K562 (cell line): ENCODE measurements at regions not wholly inside any gene's neighbourhood (a gene's known extent, or its start where the extent isn't known, plus 50 kb on each side); places are given as distances from the start of the nearest gene placed in this dataset.
"Not testable (repeated sequence)": the region's sequence is repeated elsewhere in the genome, so short reads cannot be mapped to it uniquely, and the experiment has no call there.

ENCODE experiments used
- ATAC-seq: fragments of 200-7000 bp; cut with Tn5 transposase; 3 replicates; pipeline ENCODE4 v1.9.1; 2020; ENCODE audit warnings: moderate library complexity
- BruUV-seq: library from RNA; stranded (reverse); fragments of 400-500 nt; replicated peaks from 2 replicates; lab custom pipeline; 2021; lab: Mats Ljungman, UMichigan
- CTCF ChIA-PET: fragments of 300-600 bp; formaldehyde crosslinking; extraction: SDS; loops from one replicate; lab custom pipeline; 2021; ENCODE audit warnings: low intra/inter-chr PET ratio; lab: Yijun Ruan, JAX
- POLR2A ChIA-PET: fragments of 300-600, 350-650 bp; sonication (Branson Sonifier 250); formaldehyde crosslinking; extraction: SDS; loops from one replicate; lab custom pipeline; 2021; ENCODE audit warnings: antibody characterized with exemption, inconsistent platforms; lab: Yijun Ruan, JAX
- DNase-seq, 4 experiments: peaks; one replicate each; pipeline versions ENCODE4 v3.0.0 to v3.0.0-alpha.2; 2011 to 2018; ENCODE audit warnings: low spot score in 3 of 4, mixed read lengths in 3 of 4; ENCODE audit errors: extremely low read depth in 1 of 4
- FAIRE-seq: peaks from 2 replicates; lab custom pipeline; 2011; peaks lifted over from hg19 to GRCh38; lab: Jason Lieb, UNC
- H2AFZ ChIP-seq: 2 replicates; pipeline ENCODE4 v1.6.0; 2011; ENCODE audit warnings: low read depth, low read length, control low read depth, inconsistent platforms
- H3K27ac ChIP-seq: fragments of 200-600 bp; 3 replicates; pipeline ENCODE4 v1.8.0; 2011; ENCODE audit warnings: low read depth, mild to moderate bottlenecking, control low read depth, inconsistent platforms, low read length, moderate library complexity, mixed read lengths; ENCODE audit errors: extremely low read depth
- H3K27me3 ChIP-seq, 2 experiments: fragments of 300-600 bp in 1 of 2; 2 replicates in 1 of 2; 3 replicates in 1 of 2; pipeline versions ENCODE4 v1.6.0 to v1.8.0; 2011; ENCODE audit warnings: inconsistent platforms in 2 of 2, low read length in 2 of 2, mild to moderate bottlenecking in 1 of 2, mixed read lengths in 1 of 2, moderate library complexity in 1 of 2; ENCODE audit not compliant: control insufficient read depth in 2 of 2, insufficient read depth in 2 of 2
- H3K36me3 ChIP-seq: fragments of 300-600 bp; 3 replicates; pipeline ENCODE4 v1.8.0; 2011; ENCODE audit warnings: mild to moderate bottlenecking, low read length, inconsistent platforms; ENCODE audit not compliant: control insufficient read depth, insufficient read depth
- H3K4me1 ChIP-seq, 2 experiments: fragments of 200-600 bp in 1 of 2; replicated peaks in 1 of 2; 2 replicates in 1 of 2; 3 replicates in 1 of 2; pipeline versions ENCODE4 v1.5.1 to v1.8.0; 2011; ENCODE audit warnings: inconsistent platforms in 2 of 2, low read length in 2 of 2, mild to moderate bottlenecking in 1 of 2, mixed read lengths in 1 of 2, moderate library complexity in 1 of 2; ENCODE audit not compliant: control insufficient read depth in 2 of 2, insufficient read depth in 2 of 2
- H3K4me2 ChIP-seq: 2 replicates; pipeline ENCODE4 v1.6.1; 2011; ENCODE audit warnings: low read length, control low read depth, inconsistent platforms, mixed read lengths; ENCODE audit not compliant: insufficient read depth
- H3K4me3 ChIP-seq: fragments of 200-600 bp; sonication (generic), shearing (Covaris generic); 2 replicates; pipeline ENCODE4 v1.5.1; 2016; ENCODE audit warnings: control low read depth, inconsistent platforms
- H3K79me2 ChIP-seq: fragments of 200-600 bp; 3 replicates; pipeline ENCODE4 v1.8.0; 2011; ENCODE audit warnings: low read length, inconsistent platforms; ENCODE audit not compliant: control insufficient read depth, insufficient read depth
- H3K9ac ChIP-seq, 2 experiments: 2 replicates each; pipeline versions ENCODE4 v1.6.0 to v1.6.1; 2011; ENCODE audit warnings: low read depth in 2 of 2, low read length in 2 of 2, control low read depth in 1 of 2, inconsistent platforms in 1 of 2, mild to moderate bottlenecking in 1 of 2, mixed read lengths in 1 of 2; ENCODE audit not compliant: insufficient read depth in 1 of 2
- H3K9me1 ChIP-seq: one replicate; pipeline ENCODE4 v1.6.0; 2011; ENCODE audit warnings: inconsistent platforms, mild to moderate bottlenecking, low read length, moderate library complexity; ENCODE audit not compliant: control insufficient read depth, insufficient read depth
- H3K9me3 ChIP-seq: replicated peaks from 2 replicates; pipeline ENCODE4 v1.5.1; 2011; ENCODE audit warnings: low read depth, low read length, inconsistent platforms; ENCODE audit not compliant: control insufficient read depth, insufficient read depth
- H4K20me1 ChIP-seq: replicated peaks from 2 replicates; pipeline ENCODE4 v1.6.1; 2011; ENCODE audit warnings: low read length, inconsistent platforms, mixed read lengths; ENCODE audit not compliant: control insufficient read depth, insufficient read depth
- SMARCC2 ChIP-seq: fragments of 450-650 bp; IDR thresholded peaks from 2 replicates; pipeline ENCODE4 v1.6.1; 2017; ENCODE audit warnings: antibody characterized with exemption, moderate library complexity, mild to moderate bottlenecking, low read depth
- ZSCAN29 ChIP-seq: fragments of 450-650 bp; IDR thresholded peaks from 2 replicates; pipeline ENCODE4 v1.6.1; 2017
- WGBS: fragments of 100-300 bp; shearing (Covaris generic); methylation state at CpG from one replicate; pipeline ENCODE4 v1.1.6; 2016; ENCODE audit warnings: low coverage, mixed read lengths; ENCODE audit not compliant: insufficient coverage; ENCODE audit errors: missing lambda C conversion rate; 5-methylcytosine and 5-hydroxymethylcytosine counted together
- in situ Hi-C: fragments of 300-500 bp; cut with MboI; formaldehyde crosslinking; loops from 4 replicates; pipeline ENCODE4 v1.15.0; 2018; ENCODE audit warnings: inconsistent platforms, mixed read lengths
- intact Hi-C: fragments of 100-400 bp; cut with micrococcal nuclease; formaldehyde crosslinking; loops from 2 replicates; pipeline ENCODE4 v1.14.2; 2022

GRCh38 chr17:5770441-5771270 is 186.3 kb upstream of the NLRP1 start:
- POLR2A ChIA-PET = no interaction called here
- Histone ChIP-seq H3K27ac (no peak overlapping the region), H3K27me3 (peaks cover 0 to 8% of the 10 kb centered on the region in 2 experiments; a peak in 2 of 5 replicates), H4K20me1 (no peaks in the 10 kb centered on the region), H3K9me3 (no peaks in the 10 kb centered on the region), H3K4me2 (no peak overlapping the region), H2AFZ (no peak overlapping the region), H3K4me1 (no peaks in the 10 kb centered on the region), H3K9ac (no peak overlapping the region), H3K4me3 (no peak overlapping the region), H3K79me2 (no peaks in the 10 kb centered on the region), H3K9me1 (no peaks in the 10 kb centered on the region), H3K36me3 (no peaks in the 10 kb centered on the region)
- CTCF ChIA-PET = no interaction called here
- intact Hi-C loops (no loop called here), in situ Hi-C loops (no loop called here)
- FAIRE-seq (no peak), DNase-seq (no peak), ATAC-seq (no peak)
- TF ChIP-seq SMARCC2 = no peak
- TF ChIP-seq ZSCAN29 = no peak
- 6% methylated on average over 6 of the region's 17 CpGs for WGBS
- no TSS peak for BruUV-seq

DNA sequence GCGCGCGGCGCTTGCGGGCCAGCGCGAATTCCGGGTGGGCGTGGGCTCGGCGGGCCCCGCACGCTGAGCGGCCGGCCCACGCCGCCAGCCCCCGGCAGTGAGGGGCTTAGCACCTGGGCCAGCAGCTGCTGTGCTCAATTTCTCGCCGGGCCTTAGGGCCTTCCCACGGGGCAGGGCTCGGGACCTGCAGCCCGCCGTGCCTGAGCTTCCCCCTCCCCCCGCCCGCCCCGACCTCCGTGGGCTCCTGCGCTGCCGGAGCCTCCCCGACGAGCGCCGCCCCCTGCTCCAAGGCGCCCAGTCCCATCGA is 186.9 kb upstream of the NLRP1 start:
- intact Hi-C loops, H3K4me1 ChIP-seq, H3K79me2 ChIP-seq, H3K9me1 ChIP-seq, H3K4me2 ChIP-seq, DNase-seq, FAIRE-seq, H3K9me3 ChIP-seq, POLR2A ChIA-PET, CTCF ChIA-PET, H2AFZ ChIP-seq, ATAC-seq, BruUV-seq, H4K20me1 ChIP-seq, H3K36me3 ChIP-seq, in situ Hi-C loops, H3K9ac ChIP-seq, H3K27ac ChIP-seq, H3K4me3 ChIP-seq, H3K27me3 ChIP-seq: not testable (repeated sequence)
- WGBS = no CpG with 5 or more reads among the region's 36 CpGs
